Osteocyte (in vitro differentiated cells): ENCODE measurements at regions not wholly inside any gene's neighbourhood (a gene's known extent, or its start where the extent isn't known, plus 50 kb on each side); places are given as distances from the start of the nearest gene placed in this dataset.

ENCODE experiments used
- DNase-seq: peaks from one replicate; pipeline ENCODE4 v3.0.0; 2021; ENCODE audit warnings: mixed read lengths; ENCODE audit not compliant: unreplicated experiment; ENCODE audit errors: extremely low spot score
- H3K27ac Mint-ChIP-seq: one replicate; pipeline ENCODE4 v1.8.0; 2021; ENCODE audit warnings: mild to moderate bottlenecking, mixed read lengths; ENCODE audit not compliant: unreplicated experiment
- H3K27me3 Mint-ChIP-seq: one replicate; pipeline ENCODE4 v1.8.0; 2021; ENCODE audit warnings: mixed read lengths; ENCODE audit not compliant: unreplicated experiment
- H3K36me3 Mint-ChIP-seq: one replicate; pipeline ENCODE4 v1.8.0; 2021; ENCODE audit warnings: mixed read lengths; ENCODE audit not compliant: unreplicated experiment
- H3K4me1 Mint-ChIP-seq: one replicate; pipeline ENCODE4 v1.8.0; 2021; ENCODE audit warnings: mixed read lengths; ENCODE audit not compliant: unreplicated experiment
- H3K4me3 Mint-ChIP-seq: one replicate; pipeline ENCODE4 v1.8.0; 2021; ENCODE audit warnings: mild to moderate bottlenecking, moderate library complexity, mixed read lengths; ENCODE audit not compliant: unreplicated experiment
- H3K9me3 Mint-ChIP-seq: one replicate; pipeline ENCODE4 v1.8.0; 2021; ENCODE audit warnings: mixed read lengths; ENCODE audit not compliant: unreplicated experiment
- CTCF ChIP-seq: fragments of 200-600 bp; sonication (generic); IDR thresholded peaks from 2 replicates; pipeline ENCODE4 v1.5.0; 2021; ENCODE audit warnings: antibody characterized with exemption, mild to moderate bottlenecking, moderate library complexity

GRCh38 chr10:36817898-36818297 lies 307.5 kb upstream of the ANKRD30A start:
- H3K4me1 Mint-ChIP-seq = no peaks in the 10 kb centered on the region
- no peak for DNase-seq
- no peak for TF ChIP-seq CTCF
- H3K27ac Mint-ChIP-seq = no peak overlapping the region
- no peaks in the 10 kb centered on the region for H3K9me3 Mint-ChIP-seq
- no peak overlapping the region for H3K4me3 Mint-ChIP-seq
- no peaks in the 10 kb centered on the region for H3K36me3 Mint-ChIP-seq
- H3K27me3 Mint-ChIP-seq = peaks cover 16% of the 10 kb centered on the region

- H3K4me1 Mint-ChIP-seq = no peaks in the 10 kb centered on the region
- H3K9me3 Mint-ChIP-seq = no peaks in the 10 kb centered on the region
- no peak overlapping the region for H3K4me3 Mint-ChIP-seq
- no peak for DNase-seq
- no peak overlapping the region for H3K27ac Mint-ChIP-seq
- H3K27me3 Mint-ChIP-seq = peaks cover 10% of the 10 kb centered on the region
- TF ChIP-seq CTCF = no peak
- H3K36me3 Mint-ChIP-seq = no peaks in the 10 kb centered on the region
Measured at GRCh38 chr10:36808625-36809362, 316.6 kb upstream of the ANKRD30A start.

GRCh38 chr10:36803229-36803628 lies 322.2 kb upstream of the ANKRD30A start:
- no peak for DNase-seq
- H3K27ac Mint-ChIP-seq = no peak overlapping the region
- no peak overlapping the region for H3K4me3 Mint-ChIP-seq
- no peak for TF ChIP-seq CTCF
- peaks cover 22% of the 10 kb centered on the region for H3K27me3 Mint-ChIP-seq
- H3K4me1 Mint-ChIP-seq = no peaks in the 10 kb centered on the region
- no peaks in the 10 kb centered on the region for H3K36me3 Mint-ChIP-seq
- no peaks in the 10 kb centered on the region for H3K9me3 Mint-ChIP-seq

- no peak for DNase-seq
- TF ChIP-seq CTCF = no peak
- Mint-ChIP-seq H3K4me3 (no peak overlapping the region), H3K27ac (no peak overlapping the region), H3K9me3 (no peaks in the 10 kb centered on the region), H3K27me3 (peaks cover 26% of the 10 kb centered on the region), H3K4me1 (no peaks in the 10 kb centered on the region), H3K36me3 (no peaks in the 10 kb centered on the region)
Measured at GRCh38 chr10:36802490-36803153, 322.8 kb upstream of the ANKRD30A start.

DNA sequence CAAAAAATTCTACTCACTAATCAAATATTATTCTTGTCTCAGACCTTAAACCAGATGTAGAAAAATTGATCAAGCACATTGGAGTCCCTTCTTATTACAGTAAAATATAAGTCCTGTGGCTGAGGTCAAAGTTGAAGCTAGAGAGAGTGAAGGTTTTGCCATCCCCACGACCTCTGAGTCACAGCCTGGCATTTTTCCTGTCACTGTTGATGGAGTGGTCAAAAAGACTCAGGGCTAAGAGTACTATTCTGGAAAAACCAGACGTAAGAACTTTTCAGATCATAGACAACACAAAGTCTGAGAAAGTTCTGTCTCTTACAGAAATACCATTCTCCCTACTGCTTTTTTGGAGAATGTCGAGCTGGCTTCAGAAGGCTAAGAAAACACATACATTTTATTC lies 323.7 kb upstream of the ANKRD30A start:
- H3K36me3 Mint-ChIP-seq = no peaks in the 10 kb centered on the region
- DNase-seq = no peak
- no peaks in the 10 kb centered on the region for H3K4me1 Mint-ChIP-seq
- no peak overlapping the region for H3K4me3 Mint-ChIP-seq
- H3K9me3 Mint-ChIP-seq = no peaks in the 10 kb centered on the region
- no peak for TF ChIP-seq CTCF
- peaks cover 33% of the 10 kb centered on the region for H3K27me3 Mint-ChIP-seq
- H3K27ac Mint-ChIP-seq = no peak overlapping the region
